ENCODE measurements at regions not wholly inside any gene's neighbourhood (a gene's known extent, or its start where the extent isn't known, plus 50 kb on each side); places are given as distances from the start of the nearest gene placed in this dataset.

GRCh38 chr4:104589264-104589868 lies 94.7 kb upstream of the CXXC4 start:
- TF ChIP-seq, protein P1, sequence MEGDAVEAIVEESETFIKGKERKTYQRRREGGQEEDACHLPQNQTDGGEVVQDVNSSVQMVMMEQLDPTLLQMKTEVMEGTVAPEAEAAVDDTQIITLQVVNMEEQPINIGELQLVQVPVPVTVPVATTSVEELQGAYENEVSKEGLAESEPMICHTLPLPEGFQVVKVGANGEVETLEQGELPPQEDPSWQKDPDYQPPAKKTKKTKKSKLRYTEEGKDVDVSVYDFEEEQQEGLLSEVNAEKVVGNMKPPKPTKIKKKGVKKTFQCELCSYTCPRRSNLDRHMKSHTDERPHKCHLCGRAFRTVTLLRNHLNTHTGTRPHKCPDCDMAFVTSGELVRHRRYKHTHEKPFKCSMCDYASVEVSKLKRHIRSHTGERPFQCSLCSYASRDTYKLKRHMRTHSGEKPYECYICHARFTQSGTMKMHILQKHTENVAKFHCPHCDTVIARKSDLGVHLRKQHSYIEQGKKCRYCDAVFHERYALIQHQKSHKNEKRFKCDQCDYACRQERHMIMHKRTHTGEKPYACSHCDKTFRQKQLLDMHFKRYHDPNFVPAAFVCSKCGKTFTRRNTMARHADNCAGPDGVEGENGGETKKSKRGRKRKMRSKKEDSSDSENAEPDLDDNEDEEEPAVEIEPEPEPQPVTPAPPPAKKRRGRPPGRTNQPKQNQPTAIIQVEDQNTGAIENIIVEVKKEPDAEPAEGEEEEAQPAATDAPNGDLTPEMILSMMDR (IDR thresholded peaks at IDR 0.05): no peak
- Histone ChIP-seq H3K4me3 (no peak overlapping the region), H3K9me3 (no peaks in the 10 kb centered on the region), H3K27ac (no peak overlapping the region), H3K27me3 (no peaks in the 10 kb centered on the region), H3K36me3 (no peaks in the 10 kb centered on the region), H3K4me1 (peaks cover 0 to 24% of the 10 kb centered on the region in 2 donors)
- DNase-seq (ENCODE audit: low spot score): no peak

GRCh38 chr4:104591510-104591911 lies 96.8 kb upstream of the CXXC4 start:
- TF ChIP-seq, protein P1 (IDR thresholded peaks at IDR 0.05): no peak
- Histone ChIP-seq H3K36me3 (no peaks in the 10 kb centered on the region), H3K4me1 (peaks cover 0 to 24% of the 10 kb centered on the region in 2 donors), H3K27me3 (no peaks in the 10 kb centered on the region), H3K27ac (no peak overlapping the region), H3K9me3 (no peaks in the 10 kb centered on the region), H3K4me3 (no peak overlapping the region)
- no peak for DNase-seq (ENCODE audit: low spot score)

- H3K36me3 ChIP-seq: no peaks in the 10 kb centered on the region
- no peak overlapping the region for H3K4me3 ChIP-seq
- H3K9me3 ChIP-seq: no peaks in the 10 kb centered on the region
- H3K27ac ChIP-seq: no peak overlapping the region
- TF ChIP-seq, protein P1 (IDR thresholded peaks at IDR 0.05): no peak
- DNase-seq (ENCODE audit: low spot score): no peak
- H3K27me3 ChIP-seq: no peaks in the 10 kb centered on the region
- peaks cover 0 to 24% of the 10 kb centered on the region in 2 donors for H3K4me1 ChIP-seq
Measured at GRCh38 chr4:104592183-104592582, 97.5 kb upstream of the CXXC4 start.

DNA sequence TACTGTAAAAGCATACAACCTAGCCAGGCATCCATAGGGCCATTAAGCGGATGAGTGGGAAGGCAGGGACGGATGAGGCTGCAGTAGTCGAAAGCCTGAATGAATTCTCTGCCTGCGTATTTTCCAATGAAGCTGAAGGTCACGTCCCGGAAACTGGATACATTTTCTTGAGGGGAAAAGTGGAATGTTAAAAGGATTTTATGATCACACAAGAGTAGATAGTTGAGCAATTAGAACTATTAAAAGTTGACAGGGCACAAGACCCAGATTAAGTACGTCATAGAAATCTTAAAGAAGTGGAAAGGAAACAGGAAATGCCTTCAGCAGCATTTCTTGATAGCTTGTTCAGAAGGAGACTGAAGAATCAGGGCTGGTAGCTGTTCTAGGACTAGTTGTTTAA lies 98.3 kb upstream of the CXXC4 start:
- Histone ChIP-seq H3K9me3 (no peaks in the 10 kb centered on the region), H3K36me3 (no peaks in the 10 kb centered on the region), H3K27ac (peak overlapping the region in 1 of 2 donors; percentile 42), H3K27me3 (no peaks in the 10 kb centered on the region), H3K4me1 (peaks cover 0 to 24% of the 10 kb centered on the region in 2 donors), H3K4me3 (peak overlapping the region in 1 of 2 donors; percentile 20)
- DNase-seq (ENCODE audit: low spot score): no peak
- TF ChIP-seq, protein P1 (IDR thresholded peaks at IDR 0.05): no peak

DNA sequence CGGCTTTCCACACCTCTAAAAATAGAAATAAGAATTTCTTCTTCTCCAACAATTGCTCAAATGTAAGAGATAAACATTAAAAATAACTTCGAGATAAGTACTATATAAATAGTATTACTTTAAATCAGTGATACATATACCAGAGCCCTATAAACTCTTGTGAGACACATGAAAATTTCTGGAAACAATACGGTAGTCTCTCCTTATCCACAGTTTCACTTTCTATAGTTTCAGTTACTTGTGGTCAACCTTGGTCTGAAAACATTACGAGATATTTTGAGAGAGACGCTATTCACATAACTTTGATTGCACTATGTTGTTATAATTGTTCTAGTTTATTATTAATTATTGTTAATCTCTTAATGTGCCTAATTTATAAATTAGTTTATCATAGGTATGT lies 101.5 kb upstream of the CXXC4 start:
- Histone ChIP-seq H3K9me3 (no peaks in the 10 kb centered on the region), H3K27me3 (no peaks in the 10 kb centered on the region), H3K4me1 (peaks cover 0 to 22% of the 10 kb centered on the region in 2 donors), H3K27ac (no peak overlapping the region), H3K4me3 (no peak overlapping the region), H3K36me3 (no peaks in the 10 kb centered on the region)
- no peak for DNase-seq (ENCODE audit: low spot score)
- TF ChIP-seq, protein P1 (IDR thresholded peaks at IDR 0.05): no peak

DNA sequence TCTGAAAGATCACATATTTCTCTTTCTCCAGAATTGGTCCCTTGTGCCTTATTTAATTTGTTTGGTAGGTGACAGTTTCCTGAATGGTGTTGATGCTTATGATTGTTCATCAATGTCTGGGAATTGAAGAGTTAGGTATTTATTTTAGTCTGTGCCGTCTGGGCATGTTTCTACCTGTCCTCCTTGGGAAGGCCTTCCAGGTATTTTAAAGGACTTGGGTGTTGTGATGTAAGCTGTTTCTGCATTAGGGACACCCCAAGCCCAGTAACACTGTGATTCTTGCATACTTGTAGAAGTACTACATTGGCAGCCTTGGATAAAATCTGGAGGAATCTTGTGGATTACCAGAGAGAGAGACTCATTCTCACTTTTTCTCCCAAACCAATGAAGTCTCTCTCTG lies 120.8 kb upstream of the CXXC4 start:
- H3K4me3 ChIP-seq: no peak overlapping the region
- TF ChIP-seq, protein P1 (IDR thresholded peaks at IDR 0.05): no peak
- peaks cover 0 to 13% of the 10 kb centered on the region in 2 donors for H3K9me3 ChIP-seq
- peaks cover 0 to 11% of the 10 kb centered on the region in 2 donors for H3K4me1 ChIP-seq
- no peak for DNase-seq (ENCODE audit: low spot score)
- H3K36me3 ChIP-seq: no peaks in the 10 kb centered on the region
- H3K27me3 ChIP-seq: no peaks in the 10 kb centered on the region
- H3K27ac ChIP-seq: peak overlapping the region; percentile 68 to 77

All from right atrium auricular region (tissue), 2 donors.